ENCODE measurements at regions not wholly inside any gene's neighbourhood (a gene's known extent, or its start where the extent isn't known, plus 50 kb on each side); places are given as distances from the start of the nearest gene placed in this dataset.

GRCh38 chr15:47504624-47505256 is 212.6 kb upstream of the SEMA6D start:
- no peak overlapping the region for H4K5ac ChIP-seq (ENCODE audit: insufficient read length, low read depth, low read length)
- H3K23me2 ChIP-seq (ENCODE audit: insufficient read length, low read depth, low read length, poor library complexity, severe bottlenecking), result no peaks in the 10 kb centered on the region
- Mint-ChIP-seq H3K9me3 (peaks cover 0 to under 1% of the 10 kb centered on the region in 2 experiments; a peak in 1 of 5 replicates), H3K27me3 (ENCODE audit: low read depth) (no peaks in the 10 kb centered on the region), H3K4me3 (no peak overlapping the region), H3K4me1 (no peaks in the 10 kb centered on the region), H3K36me3 (ENCODE audit: insufficient read depth in 1 of 3, low read depth in 3 of 3) (no peaks in the 10 kb centered on the region; a peak in 1 of 7 replicates), H3K27ac (no peak overlapping the region; a peak in 2 of 7 replicates)
- H3T11ph ChIP-seq (ENCODE audit: low read length), result no peak overlapping the region
- no peak overlapping the region for H2BK12ac ChIP-seq (ENCODE audit: insufficient read length, low read depth, low read length)
- no peak overlapping the region for H3K4me2 ChIP-seq (ENCODE audit: insufficient read depth, insufficient read length, low read length)
- no peak overlapping the region for H3K14ac ChIP-seq (ENCODE audit: insufficient read depth, low read length)
- H4K20me1 ChIP-seq (ENCODE audit: control insufficient read depth, insufficient read depth, insufficient read length), result no peaks in the 10 kb centered on the region
- no peak overlapping the region for H3K23ac ChIP-seq (ENCODE audit: insufficient read length, low read depth, low read length)
- no peak overlapping the region for H3K4ac ChIP-seq (ENCODE audit: low read depth, low read length)
- H4K91ac ChIP-seq (ENCODE audit: insufficient read length, low read depth, low read length), result no peak overlapping the region
- no peaks in the 10 kb centered on the region for H3K9me3 ChIP-seq (ENCODE audit: control insufficient read depth, low read depth, low read length)
- no peaks in the 10 kb centered on the region for H3K79me1 ChIP-seq (ENCODE audit: insufficient read depth, low read depth, low read length, poor library complexity, severe bottlenecking)
- no peak overlapping the region for H3K56ac ChIP-seq (ENCODE audit: insufficient read length, low read depth, low read length)
- H3K9ac ChIP-seq (ENCODE audit: extremely low read depth, insufficient read length, low read length), result no peak overlapping the region
- no CpG with 5 or more reads among the region's 7 CpGs for WGBS (ENCODE audit: extremely low coverage, insufficient read length, low lambda C conversion rate)
- no peaks in the 10 kb centered on the region for H3K27me3 ChIP-seq (ENCODE audit: insufficient read depth, low read length)
- H2BK20ac ChIP-seq (ENCODE audit: low read depth, low read length, poor library complexity, severe bottlenecking), result no peak overlapping the region
- no peaks in the 10 kb centered on the region for H3K4me1 ChIP-seq (ENCODE audit: insufficient read depth, low read length)
- H3K18ac ChIP-seq (ENCODE audit: insufficient read length, low read depth, low read length), result no peak overlapping the region
- no peak overlapping the region for H2BK15ac ChIP-seq (ENCODE audit: low read depth, low read length)
- H4K8ac ChIP-seq (replicated peaks; ENCODE audit: insufficient read length, low read depth, low read length), result no peak overlapping the region
- H2AK5ac ChIP-seq (ENCODE audit: insufficient read length, low read length), result no peak overlapping the region
- TF ChIP-seq CTCF (conservative IDR thresholded peaks at IDR 0.05), result no peak
- no peak for DNase-seq
- no peak overlapping the region for H2AFZ ChIP-seq (ENCODE audit: low read length)
- no peak overlapping the region for H2BK120ac ChIP-seq (ENCODE audit: low read depth, low read length, poor library complexity, severe bottlenecking)
- H2BK5ac ChIP-seq (ENCODE audit: insufficient read length, low read length), result no peak overlapping the region
- H3K79me2 ChIP-seq (ENCODE audit: insufficient read depth, low read length), result no peaks in the 10 kb centered on the region
- no peak overlapping the region for H3K27ac ChIP-seq (ENCODE audit: insufficient read length, low read depth, low read length)

All from H9 (cell line).